Ishikawa (cell line): ENCODE measurements at regions not wholly inside any gene's neighbourhood (a gene's known extent, or its start where the extent isn't known, plus 50 kb on each side); places are given as distances from the start of the nearest gene placed in this dataset.

ENCODE experiments used
- CREB1 ChIP-seq: IDR thresholded peaks from 2 replicates; pipeline ENCODE4 v1.6.1; 2012; ENCODE audit warnings: low read depth
- EP300 ChIP-seq: IDR thresholded peaks from 2 replicates; pipeline ENCODE4 v1.6.1; 2012; ENCODE audit warnings: borderline replicate concordance
- MAX ChIP-seq: IDR thresholded peaks from 2 replicates; pipeline ENCODE4 v1.6.1; 2012
- TAF1 ChIP-seq: IDR thresholded peaks from 2 replicates; pipeline ENCODE4 v1.6.1; 2012; ENCODE audit warnings: low read depth, mild to moderate bottlenecking
- USF1 ChIP-seq: IDR thresholded peaks from 2 replicates; pipeline ENCODE4 v1.6.1; 2012

GRCh38 chr4:81826335-81826734, 354.6 kb upstream of the RASGEF1B start:
- TF ChIP-seq TAF1 (no peak), CREB1 (no peak), EP300 (no peak), MAX (no peak), USF1 (no peak)
